Breast epithelium (tissue), 3 donors: ENCODE measurements at regions not wholly inside any gene's neighbourhood (a gene's known extent, or its start where the extent isn't known, plus 50 kb on each side); places are given as distances from the start of the nearest gene placed in this dataset.

Source experiments
- CTCF ChIP-seq, 3 donors: fragments of 450-650 bp; IDR thresholded peaks; one replicate each; pipeline ENCODE4 v1.5.1; 2016 to 2017; ENCODE audit warnings: antibody characterized with exemption in 3 of 3, mild to moderate bottlenecking in 3 of 3, moderate library complexity in 3 of 3
- POLR2A ChIP-seq: fragments of 450-650 bp; IDR thresholded peaks from one replicate; pipeline ENCODE4 v1.6.1; 2016; ENCODE audit warnings: antibody characterized with exemption, mild to moderate bottlenecking, moderate library complexity
- POLR2AphosphoS5 ChIP-seq, 3 donors: sonication (generic); formaldehyde crosslinking; IDR thresholded peaks; one replicate each; pipeline ENCODE4 v1.6.1; 2017; ENCODE audit warnings: antibody characterized with exemption in 3 of 3

- TF ChIP-seq CTCF (IDR thresholded peaks at IDR 0.05) (no peak), POLR2AphosphoS5 (IDR thresholded peaks at IDR 0.05) (no peak), POLR2A (no peak)
These were observed 422.8 kb downstream of the SH2D1A start for GRCh38 chrX:124769166-124769565.
